Testis (tissue), 2 donors: ENCODE measurements at regions not wholly inside any gene's neighbourhood (a gene's known extent, or its start where the extent isn't known, plus 50 kb on each side); places are given as distances from the start of the nearest gene placed in this dataset.

Experiments
- DNase-seq: peaks from one replicate; pipeline ENCODE4 v3.0.0-alpha.2; 2019
- H3K27ac ChIP-seq, 2 donors: fragments of 200-600 bp; sonication (generic); one replicate each; pipeline ENCODE4 v1.5.1; 2019
- H3K27me3 ChIP-seq: fragments of 200-600 bp; sonication (generic); one replicate; pipeline ENCODE4 v1.5.1; 2019
- H3K36me3 ChIP-seq: fragments of 200-600 bp; sonication (generic); one replicate; pipeline ENCODE4 v1.5.1; 2017; ENCODE audit warnings: low read depth; ENCODE audit errors: missing control alignments
- H3K4me1 ChIP-seq: fragments of 200-600 bp; sonication (generic); one replicate; pipeline ENCODE4 v1.5.1; 2019
- H3K4me3 ChIP-seq, 2 donors: fragments of 200-600 bp; sonication (generic); one replicate each; pipeline ENCODE4 v1.5.1; 2017 to 2019
- H3K9me3 ChIP-seq: fragments of 200-600 bp; sonication (generic); one replicate; pipeline ENCODE4 v1.5.1; 2017
- POLR2A ChIP-seq: fragments of 450-650 bp; IDR thresholded peaks from one replicate; pipeline ENCODE4 v1.6.1; 2017; ENCODE audit warnings: antibody characterized with exemption, mild to moderate bottlenecking, moderate library complexity
- WGBS, 2 donors: methylation state at CpG; one replicate each; pipeline ENCODE4 v1.1.5; 2018; 5-methylcytosine and 5-hydroxymethylcytosine counted together
- intact Hi-C: fragments of 100-400 bp; cut with DNase I; formaldehyde crosslinking; loops from one replicate; pipeline ENCODE4 v1.15.1; 2023; ENCODE audit warnings: low total_unique reads
- TF ChIP-seq, protein P1 (sequence below), 3 experiments: fragments of 450-650 bp in 2 of 3; fragments of 200-600 bp in 1 of 3; sonication (generic) in 1 of 3; IDR thresholded peaks; one replicate each; pipeline ENCODE4 v1.5.1; 2016 to 2019; ENCODE audit warnings: antibody characterized with exemption in 3 of 3, mild to moderate bottlenecking in 2 of 3, moderate library complexity in 1 of 3

DNA sequence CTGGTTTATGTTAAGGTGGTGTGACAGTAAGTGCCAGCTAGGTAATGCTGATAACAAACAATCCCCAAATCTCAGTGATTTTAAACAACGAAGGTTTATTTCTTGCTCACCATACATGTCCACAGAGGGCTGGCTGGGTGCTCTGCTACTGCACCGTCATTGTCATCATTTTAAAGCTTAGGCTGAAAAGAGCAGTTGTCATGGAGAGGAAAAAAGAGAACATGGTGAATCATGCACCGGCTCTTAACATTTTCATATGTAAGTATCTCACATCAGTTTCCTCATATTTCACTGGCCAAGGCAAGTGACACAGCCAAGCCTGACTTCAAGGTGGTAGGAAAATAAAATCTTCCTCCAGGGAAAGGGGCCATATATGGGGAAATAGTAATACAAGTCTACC lies 746.9 kb downstream of the SORCS3 start:
- TF ChIP-seq POLR2A, result no peak
- TF ChIP-seq, protein P1, sequence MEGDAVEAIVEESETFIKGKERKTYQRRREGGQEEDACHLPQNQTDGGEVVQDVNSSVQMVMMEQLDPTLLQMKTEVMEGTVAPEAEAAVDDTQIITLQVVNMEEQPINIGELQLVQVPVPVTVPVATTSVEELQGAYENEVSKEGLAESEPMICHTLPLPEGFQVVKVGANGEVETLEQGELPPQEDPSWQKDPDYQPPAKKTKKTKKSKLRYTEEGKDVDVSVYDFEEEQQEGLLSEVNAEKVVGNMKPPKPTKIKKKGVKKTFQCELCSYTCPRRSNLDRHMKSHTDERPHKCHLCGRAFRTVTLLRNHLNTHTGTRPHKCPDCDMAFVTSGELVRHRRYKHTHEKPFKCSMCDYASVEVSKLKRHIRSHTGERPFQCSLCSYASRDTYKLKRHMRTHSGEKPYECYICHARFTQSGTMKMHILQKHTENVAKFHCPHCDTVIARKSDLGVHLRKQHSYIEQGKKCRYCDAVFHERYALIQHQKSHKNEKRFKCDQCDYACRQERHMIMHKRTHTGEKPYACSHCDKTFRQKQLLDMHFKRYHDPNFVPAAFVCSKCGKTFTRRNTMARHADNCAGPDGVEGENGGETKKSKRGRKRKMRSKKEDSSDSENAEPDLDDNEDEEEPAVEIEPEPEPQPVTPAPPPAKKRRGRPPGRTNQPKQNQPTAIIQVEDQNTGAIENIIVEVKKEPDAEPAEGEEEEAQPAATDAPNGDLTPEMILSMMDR (IDR thresholded peaks at IDR 0.05), result no peak
- Histone ChIP-seq H3K4me1 (no peaks in the 10 kb centered on the region), H3K9me3 (no peaks in the 10 kb centered on the region), H3K27ac (no peak overlapping the region), H3K4me3 (no peak overlapping the region), H3K36me3 (no peaks in the 10 kb centered on the region), H3K27me3 (no peaks in the 10 kb centered on the region)
- intact Hi-C loops, result no loop called here
- DNase-seq, result no peak
- WGBS, 2 donors, result 95 to 96% methylated on average over 3 of the region's 3 CpGs

DNA sequence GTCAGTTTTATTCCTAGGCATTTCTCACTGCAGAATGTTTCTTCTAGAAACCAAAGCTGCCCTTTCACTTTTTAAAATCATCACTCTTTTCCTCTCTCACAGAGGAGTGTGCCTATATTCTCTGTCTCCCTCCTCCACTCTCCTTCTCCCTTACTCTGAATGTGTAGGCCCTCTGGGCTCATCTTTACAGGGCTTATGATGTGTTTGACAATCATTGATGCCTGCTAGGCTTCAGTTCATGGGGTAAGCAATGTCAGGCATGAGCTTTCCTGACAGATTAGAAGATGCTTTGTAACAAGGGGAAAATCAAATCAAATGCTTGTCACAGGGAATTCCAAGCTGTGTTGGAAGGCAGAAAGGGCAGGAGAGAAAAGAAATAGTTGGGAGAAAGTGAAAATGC lies 742.9 kb downstream of the SORCS3 start:
- no peak for DNase-seq
- Histone ChIP-seq H3K36me3 (no peaks in the 10 kb centered on the region), H3K4me3 (no peak overlapping the region), H3K27me3 (no peaks in the 10 kb centered on the region), H3K9me3 (no peaks in the 10 kb centered on the region), H3K27ac (no peak overlapping the region), H3K4me1 (no peaks in the 10 kb centered on the region)
- no peak for TF ChIP-seq POLR2A
- TF ChIP-seq, protein P1 (IDR thresholded peaks at IDR 0.05), result no peak
- intact Hi-C loops, result no loop called here

DNA sequence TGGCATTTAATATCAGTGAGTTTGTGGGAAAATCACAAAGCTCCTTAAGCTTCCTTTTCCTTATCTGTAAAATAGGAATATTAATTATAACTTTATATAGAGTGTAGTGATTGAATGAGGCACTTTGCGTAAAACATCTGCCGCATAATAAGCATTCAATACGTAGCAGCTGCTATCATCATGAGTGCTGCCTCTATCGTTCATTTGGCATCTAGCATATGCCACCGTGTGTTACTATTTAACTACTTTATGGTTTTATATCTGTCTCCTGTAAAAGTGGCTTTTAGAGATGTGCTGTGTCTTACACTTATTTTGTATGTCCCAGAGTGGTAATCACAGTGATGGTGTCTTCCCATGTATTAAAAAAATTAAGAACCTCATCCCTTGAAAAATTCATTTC lies 729.6 kb downstream of the SORCS3 start:
- no peak overlapping the region for H3K27ac ChIP-seq
- intact Hi-C loops, result no loop called here
- H3K4me3 ChIP-seq, result no peak overlapping the region
- TF ChIP-seq POLR2A, result no peak
- TF ChIP-seq, protein P1 (IDR thresholded peaks at IDR 0.05), result no peak
- H3K27me3 ChIP-seq, result no peaks in the 10 kb centered on the region
- H3K36me3 ChIP-seq, result no peaks in the 10 kb centered on the region
- no peak for DNase-seq
- no peaks in the 10 kb centered on the region for H3K9me3 ChIP-seq
- 76 to 78% methylated on average over 5 of the region's 5 CpGs for WGBS, 2 donors
- H3K4me1 ChIP-seq, result no peaks in the 10 kb centered on the region

DNA sequence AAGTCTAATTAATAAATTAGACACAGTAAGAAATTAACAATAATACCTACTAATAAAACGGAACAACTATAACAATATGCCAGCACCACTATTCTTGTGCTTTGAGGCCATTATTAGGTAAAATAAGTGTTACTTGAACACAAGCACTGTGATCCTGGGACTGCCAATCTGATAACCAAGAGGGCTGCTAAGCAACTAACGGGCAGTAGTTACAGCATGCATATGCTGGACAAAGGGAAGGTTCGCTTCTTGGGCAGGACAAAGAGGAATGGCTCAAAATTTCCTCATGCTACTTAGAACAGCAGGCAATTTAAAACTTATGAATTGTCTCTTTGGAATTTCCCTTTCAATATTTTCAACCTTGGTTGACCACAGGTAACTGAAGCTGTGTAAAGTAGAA lies 718.6 kb downstream of the SORCS3 start:
- Histone ChIP-seq H3K27me3 (no peaks in the 10 kb centered on the region), H3K27ac (no peak overlapping the region), H3K4me3 (no peak overlapping the region), H3K9me3 (no peaks in the 10 kb centered on the region), H3K36me3 (no peaks in the 10 kb centered on the region), H3K4me1 (no peaks in the 10 kb centered on the region)
- no peak for TF ChIP-seq POLR2A
- TF ChIP-seq, protein P1 (IDR thresholded peaks at IDR 0.05), result no peak
- WGBS, 2 donors, result 52 to 62% methylated on average over 3 of the region's 3 CpGs
- intact Hi-C loops, result no loop called here
- DNase-seq, result no peak

DNA sequence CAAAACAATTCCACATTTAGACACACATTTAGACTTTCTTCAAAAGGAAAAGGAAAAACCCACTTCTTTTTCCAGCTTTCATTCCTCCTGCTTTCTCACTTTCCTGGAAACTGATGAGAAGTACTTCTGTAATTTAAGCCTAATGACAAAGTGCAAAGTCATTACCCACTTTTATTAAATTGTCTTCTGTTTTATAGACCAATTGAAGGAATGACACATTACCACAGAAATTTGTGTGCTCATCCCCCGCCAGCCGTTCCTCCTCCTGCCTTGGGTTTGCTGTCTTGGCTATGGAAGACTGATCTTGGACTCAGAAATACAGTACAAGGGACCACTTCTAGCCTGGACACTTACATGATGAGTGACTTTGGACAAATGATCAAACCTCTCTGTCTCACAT lies 717.8 kb downstream of the SORCS3 start:
- Histone ChIP-seq H3K36me3 (no peaks in the 10 kb centered on the region), H3K4me3 (no peak overlapping the region), H3K27ac (no peak overlapping the region), H3K27me3 (no peaks in the 10 kb centered on the region), H3K4me1 (no peaks in the 10 kb centered on the region), H3K9me3 (no peaks in the 10 kb centered on the region)
- DNase-seq, result no peak
- 87 to 93% methylated on average over 2 of the region's 2 CpGs for WGBS, 2 donors
- TF ChIP-seq, protein P1 (IDR thresholded peaks at IDR 0.05), result no peak
- no peak for TF ChIP-seq POLR2A
- intact Hi-C loops, result no loop called here
